Endothelial cell of umbilical vein (primary cell): ENCODE measurements at regions not wholly inside any gene's neighbourhood (a gene's known extent, or its start where the extent isn't known, plus 50 kb on each side); places are given as distances from the start of the nearest gene placed in this dataset.
A peak's percentile ranks its signal among the peaks of the same experiment; 100 is the strongest.

ENCODE experiments used
- BruUV-seq: library from RNA; stranded (reverse); fragments of 400-500 nt; replicated peaks from 2 replicates; lab custom pipeline; 2021; lab: Mats Ljungman, UMichigan
- CTCF ChIA-PET: fragments of 300-600, 350-600 bp; sonication (Branson Sonifier 250); formaldehyde crosslinking; loops from one replicate; lab custom pipeline; 2021; ENCODE audit warnings: antibody characterized with exemption, inconsistent platforms; lab: Charles Lee
- POLR2A ChIA-PET: fragments of 300-600, 350-600 bp; sonication (Branson Sonifier 250); formaldehyde crosslinking; loops from one replicate; lab custom pipeline; 2021; ENCODE audit warnings: antibody characterized with exemption, inconsistent platforms; lab: Charles Lee
- DNase-seq: peaks from one replicate; pipeline ENCODE4 v3.0.0-alpha.2; 2011; ENCODE audit warnings: low read depth, low spot score
- FAIRE-seq: peaks from 2 replicates; lab custom pipeline; 2011; peaks lifted over from hg19 to GRCh38; lab: Jason Lieb, UNC
- H2AFZ ChIP-seq: 2 replicates; pipeline ENCODE4 v1.6.0; 2012; ENCODE audit warnings: low read depth, low read length, control low read depth, inconsistent platforms
- H3K27ac ChIP-seq: 2 replicates; pipeline ENCODE4 v1.5.1; 2011; ENCODE audit warnings: low read depth, mild to moderate bottlenecking, control low read depth, low read length, moderate library complexity; ENCODE audit not compliant: insufficient read depth
- H3K27me3 ChIP-seq, 2 experiments: 2 replicates each; pipeline versions ENCODE4 v1.6.0 to v1.6.1; 2011; ENCODE audit warnings: low read length in 2 of 2, mixed read lengths in 1 of 2; ENCODE audit not compliant: control insufficient read depth in 2 of 2, insufficient read depth in 2 of 2
- H3K36me3 ChIP-seq, 2 experiments: 2 replicates in 1 of 2; 3 replicates in 1 of 2; pipeline ENCODE4 v1.5.1; 2011; ENCODE audit warnings: low read length in 2 of 2, mild to moderate bottlenecking in 1 of 2, moderate library complexity in 1 of 2; ENCODE audit not compliant: control insufficient read depth in 2 of 2, insufficient read depth in 2 of 2; ENCODE audit errors: extremely low read depth in 1 of 2
- H3K4me1 ChIP-seq: 3 replicates; pipeline ENCODE4 v1.5.1; 2011; ENCODE audit warnings: mild to moderate bottlenecking, low read length; ENCODE audit not compliant: control insufficient read depth, insufficient read depth; ENCODE audit errors: extremely low read depth
- H3K4me2 ChIP-seq: 2 replicates; pipeline ENCODE4 v1.6.1; 2011; ENCODE audit warnings: low read length, control low read depth, mixed read lengths; ENCODE audit not compliant: insufficient read depth
- H3K4me3 ChIP-seq, 3 experiments: fragments of 200-600 bp in 1 of 3; sonication (generic), shearing (Covaris generic) in 1 of 3; replicated peaks in 1 of 3; 2 replicates each; pipeline ENCODE4 v1.5.1; 2011 to 2016; ENCODE audit warnings: control low read depth in 3 of 3, low read length in 3 of 3, mild to moderate bottlenecking in 2 of 3, inconsistent platforms in 1 of 3, low read depth in 1 of 3, moderate library complexity in 1 of 3; ENCODE audit not compliant: insufficient read depth in 1 of 3
- H3K79me2 ChIP-seq: 2 replicates; pipeline ENCODE4 v1.6.0; 2012; ENCODE audit warnings: low read length, inconsistent platforms; ENCODE audit not compliant: control insufficient read depth, insufficient read depth
- H3K9ac ChIP-seq: replicated peaks from 2 replicates; pipeline ENCODE3; 2011; ENCODE audit warnings: low read length, control low read depth; ENCODE audit not compliant: insufficient read depth; ENCODE audit errors: extremely low read depth
- H3K9me1 ChIP-seq: replicated peaks from 3 replicates; pipeline ENCODE4 v1.6.0; 2011; ENCODE audit warnings: mild to moderate bottlenecking, low read length; ENCODE audit not compliant: control insufficient read depth, insufficient read depth; ENCODE audit errors: extremely low read depth
- H3K9me3 ChIP-seq: replicated peaks from 2 replicates; pipeline ENCODE4 v1.5.1; 2012; ENCODE audit warnings: low read length, inconsistent platforms; ENCODE audit not compliant: control insufficient read depth, insufficient read depth
- H4K20me1 ChIP-seq: replicated peaks from 2 replicates; pipeline ENCODE3; 2011; ENCODE audit warnings: mild to moderate bottlenecking, low read length; ENCODE audit not compliant: control insufficient read depth, insufficient read depth; ENCODE audit errors: extremely low read depth
- EZH2 ChIP-seq: IDR thresholded peaks from 2 replicates; pipeline ENCODE4 v1.6.1; 2012; ENCODE audit warnings: borderline replicate concordance, low read depth, mild to moderate bottlenecking, moderate library complexity, low read length, inconsistent platforms; ENCODE audit not compliant: severe bottlenecking
- FOS ChIP-seq: IDR thresholded peaks from 2 replicates; pipeline ENCODE4 v1.6.1; 2011; ENCODE audit warnings: mild to moderate bottlenecking, low read length, moderate library complexity, borderline replicate concordance; ENCODE audit not compliant: insufficient read depth
- GATA2 ChIP-seq: IDR thresholded peaks from 2 replicates; pipeline ENCODE4 v1.7.0; 2011; ENCODE audit warnings: low read depth, mild to moderate bottlenecking, moderate library complexity, mixed read lengths, low read length; ENCODE audit not compliant: insufficient read length, insufficient read depth
- JUN ChIP-seq: IDR thresholded peaks from 2 replicates; pipeline ENCODE4 v1.6.1; 2011; ENCODE audit warnings: borderline replicate concordance, low read depth; ENCODE audit not compliant: insufficient read length, insufficient read depth
- MYC ChIP-seq: IDR thresholded peaks from one replicate; pipeline ENCODE4 v1.6.1; 2011; ENCODE audit warnings: mild to moderate bottlenecking, low read depth, low read length
- POLR2A ChIP-seq: IDR thresholded peaks from 2 replicates; pipeline ENCODE4 v1.6.1; 2012; ENCODE audit warnings: low read depth, mild to moderate bottlenecking, control low read depth, low read length
- POLR2AphosphoS5 ChIP-seq: IDR thresholded peaks from 2 replicates; pipeline ENCODE4 v1.6.1; 2012; ENCODE audit warnings: low read depth, mild to moderate bottlenecking, control low read depth, low read length, moderate library complexity; ENCODE audit not compliant: insufficient read depth
- dilution Hi-C: fragments of 300-500 bp; cut with MboI; formaldehyde crosslinking; loops from one replicate; pipeline ENCODE4 v1.15.0; 2019; ENCODE audit warnings: low sequenced_read_pairs; ENCODE audit not compliant: extremely low pct_ligation_motif_present
- intact Hi-C: fragments of 100-400 bp; cut with micrococcal nuclease; formaldehyde crosslinking; loops from one replicate; pipeline ENCODE4 v1.10.0; 2022
- TF ChIP-seq, protein P1 (sequence below): IDR thresholded peaks from 2 replicates; pipeline ENCODE4 v1.6.1; 2011; ENCODE audit not compliant: insufficient read depth, insufficient read length
- TF ChIP-seq, protein P2 (sequence below), 2 donors: IDR thresholded peaks; 1 replicate in 1 of 2; 2 replicates in 1 of 2; pipeline ENCODE4 v1.5.1; 2011; ENCODE audit warnings: low read length in 2 of 2, mild to moderate bottlenecking in 2 of 2, moderate library complexity in 2 of 2, control low read depth in 1 of 2, inconsistent platforms in 1 of 2, low read depth in 1 of 2; ENCODE audit not compliant: insufficient read depth in 1 of 2; ENCODE audit errors: extremely low read depth in 1 of 2

- TF ChIP-seq POLR2A (no peak), MYC (no peak), FOS (no peak), GATA2 (no peak), POLR2AphosphoS5 (no peak), EZH2 (no peak), JUN (no peak)
- TF ChIP-seq, protein P1, sequence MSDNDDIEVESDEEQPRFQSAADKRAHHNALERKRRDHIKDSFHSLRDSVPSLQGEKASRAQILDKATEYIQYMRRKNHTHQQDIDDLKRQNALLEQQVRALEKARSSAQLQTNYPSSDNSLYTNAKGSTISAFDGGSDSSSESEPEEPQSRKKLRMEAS = no peak
- TF ChIP-seq, protein P2, sequence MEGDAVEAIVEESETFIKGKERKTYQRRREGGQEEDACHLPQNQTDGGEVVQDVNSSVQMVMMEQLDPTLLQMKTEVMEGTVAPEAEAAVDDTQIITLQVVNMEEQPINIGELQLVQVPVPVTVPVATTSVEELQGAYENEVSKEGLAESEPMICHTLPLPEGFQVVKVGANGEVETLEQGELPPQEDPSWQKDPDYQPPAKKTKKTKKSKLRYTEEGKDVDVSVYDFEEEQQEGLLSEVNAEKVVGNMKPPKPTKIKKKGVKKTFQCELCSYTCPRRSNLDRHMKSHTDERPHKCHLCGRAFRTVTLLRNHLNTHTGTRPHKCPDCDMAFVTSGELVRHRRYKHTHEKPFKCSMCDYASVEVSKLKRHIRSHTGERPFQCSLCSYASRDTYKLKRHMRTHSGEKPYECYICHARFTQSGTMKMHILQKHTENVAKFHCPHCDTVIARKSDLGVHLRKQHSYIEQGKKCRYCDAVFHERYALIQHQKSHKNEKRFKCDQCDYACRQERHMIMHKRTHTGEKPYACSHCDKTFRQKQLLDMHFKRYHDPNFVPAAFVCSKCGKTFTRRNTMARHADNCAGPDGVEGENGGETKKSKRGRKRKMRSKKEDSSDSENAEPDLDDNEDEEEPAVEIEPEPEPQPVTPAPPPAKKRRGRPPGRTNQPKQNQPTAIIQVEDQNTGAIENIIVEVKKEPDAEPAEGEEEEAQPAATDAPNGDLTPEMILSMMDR (IDR thresholded peaks at IDR 0.05; ENCODE audit: extremely low read depth in 1 of 2, insufficient read depth in 1 of 2, low read depth in 1 of 2, low read length in 2 of 2) = no peak
- intact Hi-C loops (loop anchor here (10.0 kb wide), 1 partner anchor 1194 kb away; no protein-coding TSS in a partner anchor), dilution Hi-C loops (no loop called here)
- Histone ChIP-seq H3K36me3 (no peaks in the 10 kb centered on the region), H4K20me1 (no peaks in the 10 kb centered on the region), H3K27me3 (no peaks in the 10 kb centered on the region), H3K9ac (no peak overlapping the region), H3K4me3 (peak overlapping the region in 2 of 3 experiments; percentile 78 to 92), H3K79me2 (peaks cover 81% of the 10 kb centered on the region), H3K4me2 (peak overlapping the region; percentile 99), H3K9me1 (no peaks in the 10 kb centered on the region), H3K9me3 (no peaks in the 10 kb centered on the region), H2AFZ (no peak overlapping the region), H3K4me1 (peaks cover 58% of the 10 kb centered on the region), H3K27ac (no peak overlapping the region)
- CTCF ChIA-PET = interaction anchor here (0.5 to 10.0 kb wide), 5 partner anchors 30 to 232 kb away, joined by 3 to 175 read pairs (median 5); no protein-coding TSS in a partner anchor
- no TSS peak for BruUV-seq
- DNase-seq = no peak
- POLR2A ChIA-PET = no interaction called here
- FAIRE-seq = no peak
Observed at GRCh38 chr5:42988568-42988967, 51.6 kb downstream of the ANXA2R start.
